A673 (cell line): ENCODE measurements at regions not wholly inside any gene's neighbourhood (a gene's known extent, or its start where the extent isn't known, plus 50 kb on each side); places are given as distances from the start of the nearest gene placed in this dataset.

Experiments used
- BruUV-seq: library from RNA; stranded (reverse); fragments of 400-500 nt; replicated peaks from 2 replicates; lab custom pipeline; 2021; lab: Mats Ljungman, UMichigan
- CTCF ChIA-PET: fragments of 300-600 bp; sonication (Branson Sonifier 250); formaldehyde crosslinking; loops from one replicate; lab custom pipeline; 2022; ENCODE audit warnings: antibody characterized with exemption; lab: Charles Lee
- POLR2A ChIA-PET: fragments of 300-600 bp; sonication (Branson Sonifier 250); formaldehyde crosslinking; loops from one replicate; lab custom pipeline; 2022; ENCODE audit warnings: antibody characterized with exemption; ENCODE audit not compliant: low non-redundant PET; lab: Charles Lee
- DNase-seq: peaks from one replicate; pipeline ENCODE4 v3.0.0-alpha.2; 2015; ENCODE audit warnings: low spot score
- H3K27ac ChIP-seq: fragments of 200-600 bp; sonication (generic); 2 replicates; pipeline ENCODE4 v1.5.1; 2016; ENCODE audit warnings: mixed run types, low read depth, mild to moderate bottlenecking, mixed read lengths, antibody characterized with exemption, low read length; ENCODE audit not compliant: poor library complexity, severe bottlenecking
- H3K27me3 ChIP-seq: fragments of 200-600 bp; sonication (generic); replicated peaks from 2 replicates; pipeline ENCODE4 v1.6.1; 2017; ENCODE audit warnings: mixed run types, low read depth, mild to moderate bottlenecking, mixed read lengths, antibody characterized with exemption, low read length; ENCODE audit not compliant: insufficient read depth, poor library complexity
- H3K36me3 ChIP-seq: fragments of 200-600 bp; sonication (generic); 2 replicates; pipeline ENCODE4 v1.6.1; 2016; ENCODE audit warnings: mixed run types, mild to moderate bottlenecking, mixed read lengths, antibody characterized with exemption, low read length; ENCODE audit not compliant: insufficient read depth, poor library complexity, severe bottlenecking
- H3K4me1 ChIP-seq: fragments of 200-600 bp; sonication (generic); 2 replicates; pipeline ENCODE4 v1.6.1; 2017; ENCODE audit warnings: mixed run types, mild to moderate bottlenecking, mixed read lengths, antibody characterized with exemption, low read length; ENCODE audit not compliant: insufficient read depth, poor library complexity, severe bottlenecking
- H3K4me3 ChIP-seq: fragments of 200-600 bp; sonication (generic); 2 replicates; pipeline ENCODE4 v1.5.1; 2016; ENCODE audit warnings: low read depth, mixed run types, mild to moderate bottlenecking, mixed read lengths, low read length; ENCODE audit not compliant: poor library complexity, severe bottlenecking
- H3K9me3 ChIP-seq: fragments of 200-600 bp; sonication (generic); 2 replicates; pipeline ENCODE4 v1.6.1; 2016; ENCODE audit warnings: mixed run types, low read depth, mild to moderate bottlenecking, mixed read lengths, antibody characterized with exemption, low read length; ENCODE audit not compliant: poor library complexity, severe bottlenecking
- EZH2 ChIP-seq: fragments of 200-600 bp; sonication (generic); IDR thresholded peaks from 2 replicates; pipeline ENCODE4 v1.6.1; 2017; ENCODE audit warnings: borderline replicate concordance, low read depth, mild to moderate bottlenecking, mixed read lengths, antibody characterized with exemption, low read length; ENCODE audit not compliant: poor library complexity, severe bottlenecking
- intact Hi-C: fragments of 100-400 bp; cut with micrococcal nuclease; formaldehyde crosslinking; loops from one replicate; pipeline ENCODE4 v1.10.0; 2022; ENCODE audit not compliant: unreplicated experiment
- TF ChIP-seq, protein P1 (sequence below): fragments of 300-800, 200-600 bp; sonication (generic); conservative IDR thresholded peaks from 2 replicates; pipeline ENCODE4 v1.5.1; 2017; ENCODE audit warnings: low read depth, mild to moderate bottlenecking, antibody characterized with exemption, low read length, moderate library complexity, mixed read lengths

DNA sequence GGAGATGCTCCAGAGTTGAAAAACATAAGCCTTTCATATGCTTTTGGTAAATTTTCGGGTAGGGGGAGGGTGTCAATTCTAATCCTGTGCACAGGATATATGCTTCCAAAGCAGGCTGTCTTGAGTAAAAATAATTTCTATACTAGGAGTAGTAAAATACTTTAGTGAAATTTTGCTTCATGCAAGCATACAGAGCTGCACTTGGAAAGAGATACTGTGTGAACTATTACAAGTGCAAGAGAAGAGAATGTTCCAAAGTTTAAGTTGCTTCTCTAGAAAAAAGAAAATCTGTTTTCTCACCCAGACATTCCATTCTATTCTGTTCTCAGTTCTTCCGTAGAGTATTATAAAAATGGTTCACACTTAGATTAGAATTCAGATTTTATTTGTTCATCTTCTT lies 324.6 kb upstream of the AADAT start:
- H3K27me3 ChIP-seq: no peaks in the 10 kb centered on the region
- H3K36me3 ChIP-seq: no peaks in the 10 kb centered on the region
- ChIA-PET POLR2A (no interaction called here), CTCF (no interaction called here)
- H3K9me3 ChIP-seq: peaks cover 3% of the 10 kb centered on the region
- no TSS peak for BruUV-seq
- DNase-seq: no peak
- no peak overlapping the region for H3K4me3 ChIP-seq
- H3K4me1 ChIP-seq: no peaks in the 10 kb centered on the region
- no peak overlapping the region for H3K27ac ChIP-seq
- no peak for TF ChIP-seq EZH2
- TF ChIP-seq, protein P1, sequence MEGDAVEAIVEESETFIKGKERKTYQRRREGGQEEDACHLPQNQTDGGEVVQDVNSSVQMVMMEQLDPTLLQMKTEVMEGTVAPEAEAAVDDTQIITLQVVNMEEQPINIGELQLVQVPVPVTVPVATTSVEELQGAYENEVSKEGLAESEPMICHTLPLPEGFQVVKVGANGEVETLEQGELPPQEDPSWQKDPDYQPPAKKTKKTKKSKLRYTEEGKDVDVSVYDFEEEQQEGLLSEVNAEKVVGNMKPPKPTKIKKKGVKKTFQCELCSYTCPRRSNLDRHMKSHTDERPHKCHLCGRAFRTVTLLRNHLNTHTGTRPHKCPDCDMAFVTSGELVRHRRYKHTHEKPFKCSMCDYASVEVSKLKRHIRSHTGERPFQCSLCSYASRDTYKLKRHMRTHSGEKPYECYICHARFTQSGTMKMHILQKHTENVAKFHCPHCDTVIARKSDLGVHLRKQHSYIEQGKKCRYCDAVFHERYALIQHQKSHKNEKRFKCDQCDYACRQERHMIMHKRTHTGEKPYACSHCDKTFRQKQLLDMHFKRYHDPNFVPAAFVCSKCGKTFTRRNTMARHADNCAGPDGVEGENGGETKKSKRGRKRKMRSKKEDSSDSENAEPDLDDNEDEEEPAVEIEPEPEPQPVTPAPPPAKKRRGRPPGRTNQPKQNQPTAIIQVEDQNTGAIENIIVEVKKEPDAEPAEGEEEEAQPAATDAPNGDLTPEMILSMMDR: no peak
- intact Hi-C loops: no loop called here

DNA sequence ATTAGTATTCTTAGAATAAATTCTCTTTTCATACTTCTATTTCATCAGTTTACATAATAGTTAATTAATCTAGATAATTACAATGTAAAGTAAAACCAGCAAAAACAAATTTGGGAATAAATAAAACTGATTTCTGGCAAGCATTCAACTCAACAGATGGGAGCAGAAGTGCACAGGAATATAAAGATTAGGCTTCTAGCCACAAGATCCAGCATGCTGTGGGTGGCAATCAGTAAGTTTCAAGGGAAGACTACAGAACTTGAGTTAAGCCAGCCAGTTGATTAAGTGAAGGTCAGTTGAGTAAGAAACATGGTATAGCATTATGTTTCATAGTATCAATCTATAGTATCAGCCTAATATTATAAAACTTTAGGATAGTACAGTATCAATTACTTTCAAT lies 324.2 kb upstream of the AADAT start:
- CTCF ChIA-PET: no interaction called here
- intact Hi-C loops: no loop called here

DNA sequence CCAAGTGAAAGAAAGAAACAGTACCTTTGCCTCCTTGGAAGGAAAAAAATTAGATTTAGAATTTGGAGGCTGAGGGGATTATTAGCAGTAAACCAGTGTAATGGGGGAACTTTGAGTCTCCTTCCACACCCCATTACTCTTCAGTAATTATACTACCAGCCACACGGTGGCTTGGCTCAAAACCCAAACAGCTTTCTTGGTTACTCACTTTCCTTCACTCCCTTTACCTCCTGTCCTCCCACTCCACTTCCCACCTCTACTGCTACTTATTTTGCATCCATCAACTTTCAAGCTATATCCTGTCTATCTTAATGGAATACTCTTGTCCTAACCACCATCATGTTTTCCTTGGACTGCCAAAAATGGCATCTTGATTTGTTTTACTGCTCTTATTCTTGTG lies 310.6 kb upstream of the AADAT start:
- H3K36me3 ChIP-seq: no peaks in the 10 kb centered on the region
- peaks cover 17% of the 10 kb centered on the region for H3K27me3 ChIP-seq
- no peaks in the 10 kb centered on the region for H3K4me1 ChIP-seq
- H3K27ac ChIP-seq: no peak overlapping the region
- ChIA-PET POLR2A (no interaction called here), CTCF (no interaction called here)
- intact Hi-C loops: no loop called here
- H3K4me3 ChIP-seq: no peak overlapping the region
- H3K9me3 ChIP-seq: no peaks in the 10 kb centered on the region
- TF ChIP-seq EZH2: no peak
- TF ChIP-seq, protein P1: no peak
- BruUV-seq: no TSS peak
- no peak for DNase-seq

More for the DNA sequence above, 324.2 kb upstream of the AADAT start:
- no TSS peak for BruUV-seq
- no peak overlapping the region for H3K27ac ChIP-seq
- peaks cover 3% of the 10 kb centered on the region for H3K9me3 ChIP-seq
- no peak overlapping the region for H3K4me3 ChIP-seq
- POLR2A ChIA-PET: no interaction called here
- no peaks in the 10 kb centered on the region for H3K36me3 ChIP-seq
- no peaks in the 10 kb centered on the region for H3K27me3 ChIP-seq
- DNase-seq: no peak
- no peaks in the 10 kb centered on the region for H3K4me1 ChIP-seq
- TF ChIP-seq, protein P1: no peak
- TF ChIP-seq EZH2: no peak
